GM12878 (cell line): ENCODE measurements at regions not wholly inside any gene's neighbourhood (a gene's known extent, or its start where the extent isn't known, plus 50 kb on each side); places are given as distances from the start of the nearest gene placed in this dataset.

Source experiments
- ATAC-seq: fragments of 200-7000 bp; cut with Tn5 transposase; 3 replicates; pipeline ENCODE4 v1.9.1; 2020; ENCODE audit warnings: mild to moderate bottlenecking, moderate library complexity
- BruUV-seq: library from RNA; stranded (reverse); fragments of 400-500 nt; replicated peaks from 2 replicates; lab custom pipeline; 2021; lab: Mats Ljungman, UMichigan
- CTCF ChIA-PET: fragments of 300-600 bp; sonication (Branson Sonifier 250); formaldehyde crosslinking; extraction: SDS; loops from one replicate; lab custom pipeline; 2021; ENCODE audit warnings: inconsistent platforms; lab: Yijun Ruan, JAX
- POLR2A ChIA-PET: fragments of 350-600 bp; formaldehyde crosslinking; extraction: SDS; loops from one replicate; lab custom pipeline; 2021; ENCODE audit warnings: inconsistent platforms; lab: Charles Lee
- RAD21 ChIA-PET: fragments of 300-600 bp; sonication (Branson Sonifier 250); formaldehyde crosslinking; loops from one replicate; lab custom pipeline; 2023; ENCODE audit warnings: antibody characterized with exemption; ENCODE audit not compliant: unreplicated experiment; lab: Charles Lee
- SMC1A ChIA-PET: fragments of 300-600 bp; sonication (Branson Sonifier 250); formaldehyde crosslinking; loops from one replicate; lab custom pipeline; 2023; ENCODE audit not compliant: unreplicated experiment, uncharacterized antibody; lab: Charles Lee
- DNase-seq: peaks from one replicate; pipeline ENCODE4 v3.0.0-alpha.2; 2011; ENCODE audit warnings: low read depth, low spot score
- FAIRE-seq: peaks from 3 replicates; lab custom pipeline; 2011; peaks lifted over from hg19 to GRCh38; lab: Jason Lieb, UNC
- H2AFZ ChIP-seq: 2 replicates; pipeline ENCODE4 v1.6.0; 2011; ENCODE audit warnings: low read depth, low read length, control low read depth; ENCODE audit not compliant: control insufficient read depth
- H3K27ac ChIP-seq: 2 replicates; pipeline ENCODE4 v1.5.1; 2011; ENCODE audit warnings: control low read depth; ENCODE audit not compliant: control insufficient read depth, insufficient read depth
- H3K27me3 ChIP-seq, 2 experiments: replicated peaks in 1 of 2; 2 replicates each; pipeline versions ENCODE4 v1.6.0 to v1.6.1; 2011; ENCODE audit warnings: low read length in 1 of 2; ENCODE audit not compliant: control insufficient read depth in 2 of 2, insufficient read depth in 2 of 2
- H3K36me3 ChIP-seq, 2 experiments: 2 replicates each; pipeline ENCODE4 v1.5.1; 2011; ENCODE audit warnings: low read length in 1 of 2; ENCODE audit not compliant: control insufficient read depth in 2 of 2, insufficient read depth in 2 of 2
- H3K4me1 ChIP-seq: 2 replicates; pipeline ENCODE4 v1.6.1; 2011; ENCODE audit warnings: mild to moderate bottlenecking, low read length, moderate library complexity, mixed read lengths; ENCODE audit not compliant: control insufficient read depth, insufficient read depth
- H3K4me2 ChIP-seq: 2 replicates; pipeline ENCODE4 v1.6.0; 2011; ENCODE audit warnings: control low read depth; ENCODE audit not compliant: control insufficient read depth, insufficient read depth
- H3K4me3 ChIP-seq: fragments of 200-600 bp; sonication (generic); 2 replicates; pipeline ENCODE4 v1.5.1; 2016
- H3K79me2 ChIP-seq: 2 replicates; pipeline ENCODE4 v1.6.0; 2011; ENCODE audit warnings: low read length; ENCODE audit not compliant: control insufficient read depth, insufficient read depth
- H3K9ac ChIP-seq: 2 replicates; pipeline ENCODE4 v1.8.0; 2011; ENCODE audit warnings: low read length, control low read depth, mixed read lengths; ENCODE audit not compliant: control insufficient read depth, insufficient read depth
- H3K9me3 ChIP-seq: replicated peaks from 3 replicates; pipeline ENCODE4 v1.5.1; 2011; ENCODE audit warnings: mild to moderate bottlenecking, low read length; ENCODE audit not compliant: control insufficient read depth, insufficient read depth
- H4K20me1 ChIP-seq: 2 replicates; pipeline ENCODE4 v1.6.0; 2011; ENCODE audit not compliant: control insufficient read depth, insufficient read depth
- ASH2L ChIP-seq: fragments of 300-600, 200-600 bp; sonication (generic); IDR thresholded peaks from 2 replicates; pipeline ENCODE4 v1.6.1; 2017; ENCODE audit warnings: low read depth, mild to moderate bottlenecking, borderline replicate concordance
- CREB1 ChIP-seq: IDR thresholded peaks from 2 replicates; pipeline ENCODE4 v1.6.1; 2012; ENCODE audit warnings: low read depth, mild to moderate bottlenecking, inconsistent platforms
- CTCF ChIP-seq, 3 experiments: IDR thresholded peaks in 2 of 3; conservative IDR thresholded peaks in 1 of 3; 2 replicates each; pipeline ENCODE4 v1.5.1; 2011; ENCODE audit warnings: low read depth in 3 of 3, low read length in 3 of 3, mild to moderate bottlenecking in 3 of 3, control low read depth in 2 of 3, moderate library complexity in 2 of 3, inconsistent platforms in 1 of 3, mixed read lengths in 1 of 3; ENCODE audit not compliant: control insufficient read depth in 2 of 3, insufficient read depth in 1 of 3; ENCODE audit errors: extremely low read depth in 1 of 3
- E2F4 ChIP-seq: IDR thresholded peaks from 2 replicates; pipeline ENCODE4 v1.6.1; 2012; ENCODE audit warnings: low read depth, low read length, improper control_type of control experiment
- IRF3 ChIP-seq: fragments of 450-650 bp; IDR thresholded peaks from 2 replicates; pipeline ENCODE4 v1.6.1; 2014; ENCODE audit warnings: mild to moderate bottlenecking
- KDM1A ChIP-seq: fragments of 200-600 bp; sonication (generic); IDR thresholded peaks from 2 replicates; pipeline ENCODE4 v1.6.1; 2016; ENCODE audit warnings: borderline replicate concordance
- MTA2 ChIP-seq: fragments of 450-650 bp; IDR thresholded peaks from 2 replicates; pipeline ENCODE4 v1.6.1; 2016; ENCODE audit warnings: low read depth, mild to moderate bottlenecking, moderate library complexity
- PRDM15 ChIP-seq: fragments of 450-650 bp; formaldehyde crosslinking; IDR thresholded peaks from 2 replicates; pipeline ENCODE4 v1.4.0; 2020; ENCODE audit warnings: mild to moderate bottlenecking, moderate library complexity
- RBBP5 ChIP-seq: fragments of 200-600 bp; sonication (generic); conservative IDR thresholded peaks from 2 replicates; pipeline ENCODE4 v1.6.1; 2016
- SMAD1 ChIP-seq: fragments of 450-650 bp; IDR thresholded peaks from 2 replicates; pipeline ENCODE4 v1.6.1; 2018; ENCODE audit warnings: mild to moderate bottlenecking, low read depth; ENCODE audit not compliant: partially characterized antibody
- YY1 ChIP-seq: IDR thresholded peaks from 2 replicates; pipeline ENCODE4 v1.6.1; 2011; ENCODE audit warnings: low read depth, mild to moderate bottlenecking, low read length
- WGBS: methylation state at CpG from one replicate; pipeline ENCODE4 v1.1.6; 2016; ENCODE audit warnings: low lambda C conversion rate; ENCODE audit not compliant: insufficient replicate concordance, insufficient coverage; ENCODE audit errors: missing lambda C conversion rate; 5-methylcytosine and 5-hydroxymethylcytosine counted together
- in situ Hi-C: fragments of 300-500 bp; cut with MboI; formaldehyde crosslinking; loops from 9 replicates; pipeline ENCODE4 v1.14.3; 2018; ENCODE audit warnings: mixed read lengths
- intact Hi-C: fragments of 100-400 bp; cut with micrococcal nuclease; formaldehyde crosslinking; loops from one replicate; pipeline ENCODE4 v1.14.2; 2022; ENCODE audit not compliant: unreplicated experiment

- in situ Hi-C loops (no loop called here), intact Hi-C loops (no loop called here)
- ATAC-seq, result no peak
- no peaks in the 10 kb centered on the region for H4K20me1 ChIP-seq
- H3K4me3 ChIP-seq, result no peak overlapping the region
- no peaks in the 10 kb centered on the region for H3K4me1 ChIP-seq
- no TSS peak for BruUV-seq
- no peak overlapping the region for H2AFZ ChIP-seq
- H3K79me2 ChIP-seq, result no peaks in the 10 kb centered on the region
- ChIA-PET POLR2A (interaction anchor here (0.7 kb wide), 1 partner anchor 365 kb away, joined by 4 read pairs; no protein-coding TSS in a partner anchor), CTCF (interaction anchor here (0.6 kb wide), 1 partner anchor 1233 kb away, joined by 4 read pairs; no protein-coding TSS in a partner anchor), RAD21 (no interaction called here), SMC1A (no interaction called here)
- H3K4me2 ChIP-seq, result no peak overlapping the region
- no peak for FAIRE-seq
- H3K27ac ChIP-seq, result no peak overlapping the region
- WGBS, result 0% methylated on average over 2 of the region's 2 CpGs
- no peak overlapping the region for H3K9ac ChIP-seq
- H3K27me3 ChIP-seq, result no peaks in the 10 kb centered on the region
- DNase-seq, result no peak
- TF ChIP-seq CREB1 (no peak), ASH2L (no peak), MTA2 (no peak), KDM1A (no peak), SMAD1 (no peak), CTCF (IDR thresholded peaks at IDR 0.05 in 2 of 3, conservative IDR thresholded peaks at IDR 0.05 in 1 of 3; ENCODE audit: control insufficient read depth in 2 of 3, extremely low read depth in 1 of 3, insufficient read depth in 1 of 3, low read depth in 3 of 3, low read length in 3 of 3) (no peak), PRDM15 (no peak), E2F4 (no peak), IRF3 (no peak), RBBP5 (no peak), YY1 (no peak)
- no peaks in the 10 kb centered on the region for H3K9me3 ChIP-seq
- no peaks in the 10 kb centered on the region for H3K36me3 ChIP-seq
Observed at GRCh38 chr12:76952995-76953394, 74.2 kb upstream of the CSRP2 start.
